ENCODE measurements at regions not wholly inside any gene's neighbourhood (a gene's known extent, or its start where the extent isn't known, plus 50 kb on each side); places are given as distances from the start of the nearest gene placed in this dataset.

GRCh38 chr6:104050455-104050854, 809.3 kb downstream of the HACE1 start:
- intact Hi-C loops (cut with DNase I): no loop called here
- Histone ChIP-seq H3K9me3 (no peaks in the 10 kb centered on the region), H3K4me3 (no peak overlapping the region), H3K27me3 (no peaks in the 10 kb centered on the region), H3K36me3 (no peaks in the 10 kb centered on the region), H3K27ac (no peak overlapping the region), H3K4me1 (no peaks in the 10 kb centered on the region)
- DNase-seq (no peak), ATAC-seq (no peak)
- no peak for TF ChIP-seq CTCF (IDR thresholded peaks at IDR 0.05)

DNA sequence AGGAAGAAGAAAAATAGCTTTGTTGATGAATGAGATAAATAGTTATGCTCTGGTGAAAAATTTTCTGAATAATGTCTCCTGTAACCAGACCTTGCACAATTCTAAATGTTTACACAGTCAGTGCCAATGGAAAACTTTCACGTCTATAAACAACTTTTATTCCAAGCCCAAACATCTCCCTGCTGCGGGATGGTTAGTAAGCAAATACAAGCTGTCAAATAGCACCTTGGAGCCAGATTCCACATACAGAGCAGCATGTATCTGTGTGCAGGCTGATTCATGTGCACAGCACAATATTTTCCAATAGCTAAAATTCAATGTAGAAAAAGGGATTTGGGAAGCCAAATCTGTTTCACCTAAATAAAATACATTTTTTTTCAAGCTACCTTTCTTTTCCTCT, 813.3 kb downstream of the HACE1 start:
- Histone ChIP-seq H3K27me3 (no peaks in the 10 kb centered on the region), H3K9me3 (no peaks in the 10 kb centered on the region), H3K27ac (no peak overlapping the region), H3K4me1 (no peaks in the 10 kb centered on the region), H3K4me3 (no peak overlapping the region), H3K36me3 (no peaks in the 10 kb centered on the region)
- no peak for ATAC-seq
- no peak for TF ChIP-seq CTCF (IDR thresholded peaks at IDR 0.05)
- intact Hi-C loops (cut with DNase I): no loop called here
- DNase-seq: peak in 1 of 4 donors; percentile 1

- H3K9me3 ChIP-seq: no peaks in the 10 kb centered on the region
- H3K4me3 ChIP-seq: no peak overlapping the region
- DNase-seq: no peak
- no peaks in the 10 kb centered on the region for H3K27me3 ChIP-seq
- no peak overlapping the region for H3K27ac ChIP-seq
- intact Hi-C loops (cut with DNase I): no loop called here
- H3K36me3 ChIP-seq: no peaks in the 10 kb centered on the region
- H3K4me1 ChIP-seq: no peaks in the 10 kb centered on the region
- no peak for ATAC-seq
- TF ChIP-seq CTCF (IDR thresholded peaks at IDR 0.05): no peak
Measured at GRCh38 chr6:104031346-104031745, 828.4 kb downstream of the HACE1 start.

DNA sequence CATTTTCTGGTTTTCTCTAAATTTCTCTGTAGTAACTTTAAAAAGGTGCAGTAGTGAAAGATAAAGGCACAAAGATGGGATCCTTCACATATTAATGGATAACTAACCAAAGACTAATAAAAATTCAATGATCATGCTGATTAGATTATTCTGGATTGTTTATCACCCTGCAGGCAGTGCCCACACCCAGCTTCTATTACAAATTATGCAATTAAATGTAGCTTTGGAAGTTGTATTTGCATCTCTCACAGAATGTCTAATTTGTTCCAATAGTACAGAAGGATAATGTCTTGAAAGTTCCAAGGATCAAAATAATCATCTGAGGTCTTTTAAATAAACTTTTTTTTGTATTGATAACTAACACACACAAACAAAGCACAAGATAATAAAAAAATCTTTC, 837.6 kb downstream of the HACE1 start:
- ATAC-seq (no peak), DNase-seq (no peak)
- no peaks in the 10 kb centered on the region for H3K4me1 ChIP-seq
- H3K27ac ChIP-seq: no peak overlapping the region
- H3K36me3 ChIP-seq: no peaks in the 10 kb centered on the region
- no peaks in the 10 kb centered on the region for H3K27me3 ChIP-seq
- H3K9me3 ChIP-seq: no peaks in the 10 kb centered on the region
- no peak overlapping the region for H3K4me3 ChIP-seq
- intact Hi-C loops (cut with DNase I): no loop called here
- no peak for TF ChIP-seq CTCF (IDR thresholded peaks at IDR 0.05)

DNA sequence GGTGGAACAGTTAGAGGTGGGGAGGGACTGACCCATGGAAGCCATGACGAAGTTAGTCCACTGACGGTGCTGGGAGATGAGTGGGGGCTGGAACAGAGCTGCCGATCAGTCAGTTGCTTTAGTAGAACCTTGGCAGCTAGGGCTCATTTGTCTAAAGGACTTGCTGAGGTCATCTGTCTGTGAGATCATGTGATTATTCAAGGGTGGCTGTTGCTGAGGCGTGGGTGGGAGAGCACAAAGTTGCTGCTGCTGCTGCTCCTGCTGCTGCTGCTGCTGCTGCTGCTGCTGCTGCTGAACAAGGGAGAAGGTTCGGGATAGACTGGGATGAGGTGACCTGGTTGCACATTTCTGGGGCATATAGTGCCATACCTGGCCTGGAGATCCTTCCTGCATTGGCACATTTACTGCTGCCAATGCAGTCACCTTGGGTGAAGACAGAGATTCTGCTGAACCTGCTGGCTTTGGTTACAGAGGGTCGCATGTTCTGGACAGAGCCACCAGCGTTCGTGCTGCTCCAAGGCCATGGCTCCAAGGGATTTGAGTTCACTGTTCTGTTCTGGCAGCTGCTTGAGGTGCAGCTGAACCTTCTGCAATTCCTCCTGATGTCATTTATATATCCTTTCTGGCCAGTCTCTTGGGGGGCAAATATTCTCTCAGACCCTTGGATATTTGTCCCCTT, 840.5 kb downstream of the HACE1 start:
- intact Hi-C loops (cut with DNase I): no loop called here

More for the DNA sequence above, 840.5 kb downstream of the HACE1 start:
- ATAC-seq (no peak), DNase-seq (peak in 1 of 4 donors; percentile 22)
- Histone ChIP-seq H3K4me3 (no peak overlapping the region), H3K9me3 (no peaks in the 10 kb centered on the region), H3K4me1 (no peaks in the 10 kb centered on the region), H3K27ac (no peak overlapping the region), H3K36me3 (no peaks in the 10 kb centered on the region), H3K27me3 (no peaks in the 10 kb centered on the region)
- TF ChIP-seq CTCF (IDR thresholded peaks at IDR 0.05): no peak

Measured in left lung (tissue), 4 donors.